Fibroblast of the conjunctiva (primary cell): ENCODE measurements at regions not wholly inside any gene's neighbourhood (a gene's known extent, or its start where the extent isn't known, plus 50 kb on each side); places are given as distances from the start of the nearest gene placed in this dataset.
"Not testable (repeated sequence)": the region's sequence is repeated elsewhere in the genome, so short reads cannot be mapped to it uniquely, and the experiment has no call there.

Experiments
- DNase-seq: peaks from one replicate; pipeline ENCODE4 v3.0.0-alpha.2; 2010; ENCODE audit warnings: low read depth

- DNase-seq = peak; percentile 0
These were observed 51.5 kb upstream of the MAP3K1 start for GRCh38 chr5:56763711-56764466.

- DNase-seq = no peak
These were observed 52.2 kb upstream of the MAP3K1 start for GRCh38 chr5:56763182-56763581.

- DNase-seq = no peak
These were observed 54.0 kb upstream of the MAP3K1 start for GRCh38 chr5:56761151-56761885.

GRCh38 chr5:56760723-56761122 lies 54.6 kb upstream of the MAP3K1 start:
- no peak for DNase-seq

GRCh38 chr5:56759521-56760216 lies 55.7 kb upstream of the MAP3K1 start:
- no peak for DNase-seq

- no peak for DNase-seq
These were observed 58.3 kb upstream of the MAP3K1 start for GRCh38 chr5:56757077-56757476.

- no peak for DNase-seq
These were observed 60.3 kb upstream of the MAP3K1 start for GRCh38 chr5:56755036-56755555.

GRCh38 chr5:56753588-56753987 lies 61.8 kb upstream of the MAP3K1 start:
- DNase-seq = not testable (repeated sequence)

- DNase-seq = no peak
These were observed 63.6 kb upstream of the MAP3K1 start for GRCh38 chr5:56751572-56752313.

- DNase-seq = no peak
These were observed 65.5 kb upstream of the MAP3K1 start for GRCh38 chr5:56749842-56750241.

- DNase-seq = no peak
These were observed 68.6 kb upstream of the MAP3K1 start for GRCh38 chr5:56746553-56747339.

- DNase-seq = no peak
These were observed 69.5 kb upstream of the MAP3K1 start for GRCh38 chr5:56745864-56746263.

- no peak for DNase-seq
These were observed 74.5 kb upstream of the MAP3K1 start for GRCh38 chr5:56740868-56741267.

GRCh38 chr5:56739990-56740389 lies 75.4 kb upstream of the MAP3K1 start:
- no peak for DNase-seq

GRCh38 chr5:56737951-56738606 lies 77.3 kb upstream of the MAP3K1 start:
- no peak for DNase-seq

GRCh38 chr5:56737002-56737621 lies 78.2 kb upstream of the MAP3K1 start:
- no peak for DNase-seq

- no peak for DNase-seq
These were observed 79.3 kb upstream of the MAP3K1 start for GRCh38 chr5:56735849-56736641.

GRCh38 chr5:56734091-56734694 lies 81.2 kb upstream of the MAP3K1 start:
- DNase-seq = no peak

- no peak for DNase-seq
These were observed 81.8 kb upstream of the MAP3K1 start for GRCh38 chr5:56733580-56733979.
